HFFc6 (cell line): ENCODE measurements at regions not wholly inside any gene's neighbourhood (a gene's known extent, or its start where the extent isn't known, plus 50 kb on each side); places are given as distances from the start of the nearest gene placed in this dataset.

Experiments
- DNase-seq: peaks from one replicate; pipeline ENCODE4 v3.0.0-alpha.2; 2018
- H3K27ac Mint-ChIP-seq: 2 replicates; pipeline ENCODE4 v1.8.0; 2020; ENCODE audit warnings: mild to moderate bottlenecking, mixed read lengths
- H3K27me3 Mint-ChIP-seq: 2 replicates; pipeline ENCODE4 v1.8.0; 2021; ENCODE audit warnings: mild to moderate bottlenecking, moderate library complexity, mixed read lengths; ENCODE audit not compliant: insufficient read depth
- H3K36me3 Mint-ChIP-seq: 2 replicates; pipeline ENCODE4 v1.8.0; 2021; ENCODE audit warnings: low read depth, mixed read lengths
- H3K4me1 Mint-ChIP-seq: 2 replicates; pipeline ENCODE4 v1.8.0; 2020; ENCODE audit warnings: low read depth, mixed read lengths
- H3K4me3 Mint-ChIP-seq: 2 replicates; pipeline ENCODE4 v1.8.0; 2020; ENCODE audit warnings: mild to moderate bottlenecking, moderate library complexity, mixed read lengths
- H3K9me3 Mint-ChIP-seq: 2 replicates; pipeline ENCODE4 v1.8.0; 2020; ENCODE audit warnings: mild to moderate bottlenecking, mixed read lengths
- TF ChIP-seq, protein P1 (sequence below): fragments of 200-600 bp; sonication (generic); IDR thresholded peaks from 2 replicates; pipeline ENCODE4 v1.5.0; 2021; ENCODE audit warnings: antibody characterized with exemption, mild to moderate bottlenecking

DNA sequence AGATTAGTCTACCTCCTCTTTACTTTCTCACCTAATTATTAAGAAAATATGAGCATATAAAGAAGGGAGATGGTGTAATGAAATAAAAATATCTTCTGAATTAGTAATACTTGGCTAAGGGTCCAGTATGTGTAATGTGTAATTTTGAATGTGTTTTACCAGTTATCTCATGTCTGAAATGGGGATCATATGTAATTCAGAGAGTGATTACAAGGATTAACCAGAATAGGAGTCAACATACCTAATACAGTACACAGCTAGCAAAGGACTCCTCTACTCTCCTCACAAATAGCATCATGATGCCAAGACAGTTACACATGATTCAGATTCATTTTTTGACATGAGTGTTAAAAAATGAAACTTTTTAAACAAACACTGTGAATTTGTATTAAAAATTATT lies 570.4 kb downstream of the SI start:
- Mint-ChIP-seq H3K4me1 (no peaks in the 10 kb centered on the region), H3K27me3 (no peaks in the 10 kb centered on the region), H3K9me3 (peaks cover 32% of the 10 kb centered on the region), H3K27ac (no peak overlapping the region), H3K4me3 (no peak overlapping the region), H3K36me3 (0 out of 2 replicates have a peak, but pooled peaks cover 4% of the 10 kb centered on the region)
- TF ChIP-seq, protein P1, sequence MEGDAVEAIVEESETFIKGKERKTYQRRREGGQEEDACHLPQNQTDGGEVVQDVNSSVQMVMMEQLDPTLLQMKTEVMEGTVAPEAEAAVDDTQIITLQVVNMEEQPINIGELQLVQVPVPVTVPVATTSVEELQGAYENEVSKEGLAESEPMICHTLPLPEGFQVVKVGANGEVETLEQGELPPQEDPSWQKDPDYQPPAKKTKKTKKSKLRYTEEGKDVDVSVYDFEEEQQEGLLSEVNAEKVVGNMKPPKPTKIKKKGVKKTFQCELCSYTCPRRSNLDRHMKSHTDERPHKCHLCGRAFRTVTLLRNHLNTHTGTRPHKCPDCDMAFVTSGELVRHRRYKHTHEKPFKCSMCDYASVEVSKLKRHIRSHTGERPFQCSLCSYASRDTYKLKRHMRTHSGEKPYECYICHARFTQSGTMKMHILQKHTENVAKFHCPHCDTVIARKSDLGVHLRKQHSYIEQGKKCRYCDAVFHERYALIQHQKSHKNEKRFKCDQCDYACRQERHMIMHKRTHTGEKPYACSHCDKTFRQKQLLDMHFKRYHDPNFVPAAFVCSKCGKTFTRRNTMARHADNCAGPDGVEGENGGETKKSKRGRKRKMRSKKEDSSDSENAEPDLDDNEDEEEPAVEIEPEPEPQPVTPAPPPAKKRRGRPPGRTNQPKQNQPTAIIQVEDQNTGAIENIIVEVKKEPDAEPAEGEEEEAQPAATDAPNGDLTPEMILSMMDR, result no peak
- no peak for DNase-seq

DNA sequence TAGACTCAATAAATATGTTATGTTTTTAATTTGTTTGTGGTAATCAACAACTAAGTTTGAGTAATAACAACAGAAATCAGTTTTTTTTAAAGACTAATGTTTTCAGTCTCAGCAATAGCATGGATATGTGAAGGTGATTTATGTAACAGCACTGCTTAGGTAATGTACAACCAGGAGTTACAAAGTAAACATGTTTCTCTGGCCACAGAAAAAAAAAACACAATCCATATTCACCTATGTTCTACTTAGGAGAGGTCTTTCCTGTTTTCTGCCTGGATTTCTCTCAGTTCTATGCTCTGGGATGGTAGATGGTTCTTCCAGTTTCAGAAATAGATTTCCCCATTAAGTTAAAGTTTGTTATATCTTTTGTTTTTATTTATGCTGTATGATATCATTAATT lies 579.4 kb downstream of the SI start:
- Mint-ChIP-seq H3K9me3 (peaks cover 10% of the 10 kb centered on the region), H3K27me3 (no peaks in the 10 kb centered on the region), H3K4me3 (no peak overlapping the region)

DNA sequence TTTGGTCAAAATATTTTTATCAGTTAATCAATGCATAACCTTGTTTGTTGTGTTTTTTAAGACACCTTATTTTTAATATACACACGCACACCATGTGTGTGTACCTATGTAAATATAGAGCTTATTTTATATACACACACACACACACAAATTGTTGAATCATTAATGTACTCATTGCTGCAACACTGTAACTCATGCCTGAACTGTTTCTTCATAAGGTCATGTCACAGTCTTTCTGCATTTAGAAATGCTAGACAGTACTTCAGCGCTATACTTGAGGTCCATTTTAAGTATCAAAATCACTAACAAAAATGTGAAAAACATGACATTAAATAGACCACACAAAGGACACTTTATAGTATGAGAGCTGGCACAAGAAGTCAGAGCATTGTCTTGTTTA lies 589.4 kb downstream of the SI start:
- no peaks in the 10 kb centered on the region for H3K4me1 Mint-ChIP-seq
- H3K27ac Mint-ChIP-seq, result no peak overlapping the region
- no peak for DNase-seq
- H3K4me3 Mint-ChIP-seq, result no peak overlapping the region
- TF ChIP-seq, protein P1, result no peak
- no peaks in the 10 kb centered on the region for H3K27me3 Mint-ChIP-seq
- peaks cover 27% of the 10 kb centered on the region for H3K9me3 Mint-ChIP-seq
- no peaks in the 10 kb centered on the region for H3K36me3 Mint-ChIP-seq

More for the DNA sequence above, 579.4 kb downstream of the SI start:
- H3K4me1 Mint-ChIP-seq, result no peaks in the 10 kb centered on the region
- H3K36me3 Mint-ChIP-seq, result no peaks in the 10 kb centered on the region
- no peak for DNase-seq
- no peak overlapping the region for H3K27ac Mint-ChIP-seq
- TF ChIP-seq, protein P1, result no peak

DNA sequence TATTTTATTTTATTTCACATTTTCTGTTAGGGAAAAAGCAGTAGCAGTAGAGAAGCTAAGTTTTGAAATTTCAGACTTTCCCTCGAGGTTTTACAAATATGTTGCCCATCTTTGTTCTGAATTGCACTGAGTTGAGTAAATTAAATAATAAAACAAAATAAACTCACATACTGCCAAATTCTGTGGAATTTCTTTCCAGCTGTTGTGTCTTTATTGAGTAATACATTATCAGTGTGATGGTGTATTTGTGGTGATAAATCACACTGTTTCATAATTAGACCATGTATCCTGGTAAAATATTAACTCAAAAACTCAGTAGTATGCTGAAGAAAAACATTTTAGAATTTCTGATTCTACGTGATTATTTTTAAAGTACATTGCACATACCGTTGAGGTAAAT lies 592.1 kb downstream of the SI start:
- Mint-ChIP-seq H3K27me3 (no peaks in the 10 kb centered on the region), H3K4me3 (no peak overlapping the region), H3K9me3 (peaks cover 45% of the 10 kb centered on the region), H3K27ac (no peak overlapping the region), H3K36me3 (no peaks in the 10 kb centered on the region), H3K4me1 (no peaks in the 10 kb centered on the region)
- TF ChIP-seq, protein P1, result no peak
- DNase-seq, result no peak

DNA sequence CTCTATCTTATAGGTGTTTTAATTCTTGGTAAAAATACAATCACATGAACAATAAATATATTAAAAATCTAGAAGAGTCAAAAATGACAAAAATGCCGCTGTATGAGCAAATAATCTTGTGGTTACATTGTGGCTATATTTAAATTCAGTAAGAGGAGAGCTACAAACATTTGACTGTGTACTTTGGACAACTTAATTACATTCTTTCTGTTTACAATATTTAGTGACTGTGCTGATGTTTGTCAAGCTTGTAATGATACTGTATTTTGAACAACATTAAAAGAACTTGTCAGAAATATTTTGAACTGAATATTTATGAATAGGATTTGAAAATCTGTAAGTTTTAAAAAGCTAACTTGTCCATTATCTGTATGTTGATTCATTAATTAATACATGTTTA lies 598.3 kb downstream of the SI start:
- TF ChIP-seq, protein P1, result no peak
- Mint-ChIP-seq H3K27ac (no peak overlapping the region), H3K4me1 (no peaks in the 10 kb centered on the region), H3K4me3 (no peak overlapping the region), H3K27me3 (no peaks in the 10 kb centered on the region), H3K9me3 (peaks cover 46% of the 10 kb centered on the region), H3K36me3 (no peaks in the 10 kb centered on the region)
- DNase-seq, result no peak

DNA sequence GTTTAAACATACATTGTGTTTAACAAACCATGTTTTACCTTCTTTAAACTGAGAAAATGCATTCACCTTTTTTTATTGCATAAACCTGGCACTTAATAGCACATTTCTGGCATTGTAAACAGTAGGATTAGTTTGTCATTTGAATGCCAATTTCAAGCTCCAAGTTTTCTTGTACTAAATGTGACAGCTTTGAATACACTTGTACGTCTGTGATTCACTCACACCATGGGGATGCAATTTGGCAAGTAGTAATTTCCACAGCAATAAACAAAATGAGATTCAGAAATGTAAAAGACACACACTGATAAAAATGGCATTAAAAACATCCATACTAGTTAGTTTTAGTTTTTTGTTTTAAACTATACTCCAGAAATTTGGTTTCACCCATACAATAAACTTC lies 598.9 kb downstream of the SI start:
- Mint-ChIP-seq H3K27me3 (no peaks in the 10 kb centered on the region), H3K9me3 (peaks cover 44% of the 10 kb centered on the region), H3K4me1 (no peaks in the 10 kb centered on the region), H3K36me3 (no peaks in the 10 kb centered on the region), H3K27ac (no peak overlapping the region), H3K4me3 (no peak overlapping the region)
- no peak for DNase-seq
- TF ChIP-seq, protein P1, result no peak
